GM19240 (cell line): ENCODE measurements at regions not wholly inside any gene's neighbourhood (a gene's known extent, or its start where the extent isn't known, plus 50 kb on each side); places are given as distances from the start of the nearest gene placed in this dataset.

Experiments
- DNase-seq: peaks from one replicate; pipeline ENCODE4 v3.0.0; 2011; ENCODE audit warnings: low spot score; ENCODE audit not compliant: insufficient read length

GRCh38 chr18:22624176-22624575 is 206.5 kb upstream of the CTAGE1 start:
- no peak for DNase-seq

GRCh38 chr18:22625406-22625805 is 207.7 kb upstream of the CTAGE1 start:
- no peak for DNase-seq

- DNase-seq, result no peak
These were observed 209.1 kb upstream of the CTAGE1 start for GRCh38 chr18:22626771-22627170.

- no peak for DNase-seq
These were observed 209.8 kb upstream of the CTAGE1 start for GRCh38 chr18:22627506-22627905.

DNA sequence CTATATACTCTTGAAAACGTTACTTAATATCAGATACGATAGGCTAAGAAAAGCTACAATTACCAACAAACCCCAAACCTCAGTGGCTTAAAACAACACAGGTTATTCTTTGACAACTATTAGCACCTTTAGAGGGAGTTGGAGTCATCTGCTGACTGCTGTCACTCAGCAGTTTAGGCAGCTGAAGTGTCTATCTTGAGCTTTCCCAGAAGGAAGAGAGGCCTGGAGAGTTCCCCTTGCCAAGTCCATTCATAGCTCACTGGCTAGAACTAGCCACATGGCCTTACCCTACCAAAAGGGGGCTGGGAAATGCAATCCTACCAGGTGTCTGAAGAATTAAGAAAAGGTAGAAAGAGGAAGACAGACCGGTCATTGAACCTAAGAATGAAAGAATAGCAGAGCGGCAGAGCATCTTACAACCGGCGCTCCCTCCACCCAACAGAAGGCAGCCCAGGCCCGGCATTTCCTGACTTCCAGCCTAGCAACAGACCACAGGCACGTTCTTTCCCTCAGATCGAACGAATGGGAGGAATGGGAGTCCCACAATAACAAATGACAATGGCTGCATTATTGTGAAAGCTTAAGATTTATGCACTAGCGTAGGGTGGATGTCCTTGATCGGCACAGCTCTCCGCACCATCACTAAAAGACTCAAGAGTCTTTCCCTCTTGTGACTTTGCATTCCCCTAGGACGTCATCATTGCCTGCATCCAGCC is 211.2 kb upstream of the CTAGE1 start:
- DNase-seq, result no peak

DNA sequence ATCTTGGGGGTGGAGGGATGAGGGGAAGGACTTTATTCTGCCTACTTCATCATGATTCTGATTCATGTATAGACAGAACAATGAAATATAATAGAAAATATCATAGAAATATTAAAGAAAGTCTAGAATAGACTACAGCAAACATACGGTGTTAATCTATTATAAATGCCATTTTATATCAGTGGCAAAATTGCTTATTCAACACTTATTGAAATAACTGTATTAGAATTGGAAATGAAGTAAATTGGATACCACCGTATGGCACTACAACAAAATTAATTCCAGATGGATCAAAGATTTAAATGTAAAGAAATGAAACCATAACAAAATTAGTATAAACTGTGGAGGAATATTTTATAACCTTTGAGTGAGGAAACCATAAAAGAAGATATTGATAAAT is 213.3 kb upstream of the CTAGE1 start:
- DNase-seq, result no peak

GRCh38 chr18:22632191-22632590 is 214.5 kb upstream of the CTAGE1 start:
- no peak for DNase-seq

DNA sequence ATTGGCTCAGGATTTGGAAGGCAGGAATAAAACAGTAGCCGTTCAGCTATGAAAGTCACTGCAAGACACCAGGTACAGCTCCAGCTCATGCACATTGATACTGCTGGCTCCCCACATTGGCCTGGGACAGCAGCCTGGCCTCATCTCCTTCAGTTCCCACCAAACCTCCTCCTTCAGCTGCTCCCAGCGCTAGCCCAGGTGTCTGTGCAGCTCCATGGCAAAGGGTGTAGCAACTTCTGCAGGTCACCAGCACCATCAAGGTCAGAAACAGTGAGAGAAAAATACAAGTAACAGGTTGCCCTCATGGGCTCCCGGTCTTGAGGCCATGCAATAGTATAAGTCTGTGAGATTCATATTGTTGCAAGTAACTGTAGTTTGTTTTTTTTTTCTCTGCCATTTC is 216.7 kb upstream of the CTAGE1 start:
- DNase-seq, result no peak

GRCh38 chr18:22637787-22638186 is 220.1 kb upstream of the CTAGE1 start:
- DNase-seq, result no peak

- no peak for DNase-seq
These were observed 221.3 kb upstream of the CTAGE1 start for GRCh38 chr18:22639026-22639463.

GRCh38 chr18:22639561-22639960 is 221.8 kb upstream of the CTAGE1 start:
- DNase-seq, result no peak

GRCh38 chr18:22640281-22640842 is 222.6 kb upstream of the CTAGE1 start:
- no peak for DNase-seq

- no peak for DNase-seq
These were observed 224.2 kb upstream of the CTAGE1 start for GRCh38 chr18:22641958-22642357.

DNA sequence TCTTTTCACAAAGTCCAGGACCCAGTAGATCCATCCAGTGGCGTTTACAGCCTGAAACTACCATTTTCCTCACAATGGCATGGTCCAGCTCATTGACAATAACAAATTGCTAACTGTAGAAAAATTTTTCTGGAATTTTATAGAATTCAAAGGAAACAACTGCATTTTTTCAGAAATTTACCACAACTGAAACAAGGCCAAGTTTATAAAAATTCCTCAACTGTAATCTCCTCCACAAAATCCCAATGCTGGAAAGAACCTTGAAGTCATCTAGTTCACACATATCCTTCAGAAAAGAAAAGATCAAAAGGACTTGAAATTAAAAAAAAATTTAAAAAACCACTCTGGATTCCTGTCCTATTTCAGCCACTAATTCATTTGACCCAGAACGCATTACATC is 226.0 kb upstream of the CTAGE1 start:
- DNase-seq, result no peak

DNA sequence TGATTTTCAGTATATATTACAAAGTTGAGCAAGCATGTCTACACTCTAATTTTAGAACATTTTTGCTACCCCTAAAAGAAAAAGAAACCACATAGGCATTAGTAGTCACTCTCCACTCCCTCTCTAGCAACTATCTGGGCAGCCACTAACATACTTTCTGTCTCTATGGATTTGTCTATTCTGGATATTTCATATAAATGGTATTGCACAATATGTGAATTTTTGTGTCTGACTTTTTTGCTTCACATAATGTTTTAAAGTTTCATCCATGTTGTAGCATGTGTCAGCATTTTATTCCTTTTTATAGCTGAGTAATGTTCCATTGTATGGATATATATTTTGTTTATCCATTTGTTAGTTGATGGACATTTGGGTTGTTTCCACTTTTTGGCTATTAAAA is 232.5 kb upstream of the CTAGE1 start:
- no peak for DNase-seq

DNA sequence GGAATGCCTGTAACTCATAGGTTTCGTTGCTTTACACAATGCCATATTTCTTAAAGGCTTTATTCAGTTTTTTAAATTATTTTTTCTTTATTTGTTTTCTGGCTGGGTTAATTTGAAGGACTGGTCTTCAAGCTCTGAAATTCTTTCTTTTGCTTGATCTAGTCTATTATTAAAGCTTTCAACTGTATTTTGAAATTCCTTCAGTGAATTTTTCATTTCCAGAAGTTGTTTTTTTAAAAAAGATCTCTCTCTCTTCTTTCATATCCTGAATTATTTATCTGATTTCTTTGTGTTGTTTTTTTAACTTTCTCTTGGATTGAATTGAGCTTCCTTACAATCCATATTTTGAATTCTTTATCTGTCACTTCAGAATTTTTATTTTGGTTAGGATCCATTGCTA is 239.9 kb upstream of the CTAGE1 start:
- no peak for DNase-seq

GRCh38 chr18:22658318-22658717 is 240.6 kb upstream of the CTAGE1 start:
- DNase-seq, result no peak

DNA sequence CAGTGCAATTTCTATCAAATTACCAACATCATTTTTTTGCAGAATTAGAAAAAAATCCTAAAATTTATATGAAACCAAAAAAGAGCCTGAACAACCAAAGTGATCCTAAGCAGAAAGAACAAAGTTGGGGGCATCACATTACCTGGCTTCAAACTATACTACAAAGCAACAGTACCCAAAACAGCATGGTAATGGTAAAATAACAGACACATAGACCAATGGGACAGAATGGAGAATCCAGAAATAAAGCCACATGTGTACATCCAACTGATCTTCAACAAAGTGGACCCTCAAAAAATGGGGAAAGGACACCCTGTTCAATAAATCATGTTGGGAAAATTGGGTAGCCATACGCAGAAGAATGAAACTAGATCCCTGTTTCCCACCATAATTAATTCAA is 245.7 kb upstream of the CTAGE1 start:
- DNase-seq, result no peak

DNA sequence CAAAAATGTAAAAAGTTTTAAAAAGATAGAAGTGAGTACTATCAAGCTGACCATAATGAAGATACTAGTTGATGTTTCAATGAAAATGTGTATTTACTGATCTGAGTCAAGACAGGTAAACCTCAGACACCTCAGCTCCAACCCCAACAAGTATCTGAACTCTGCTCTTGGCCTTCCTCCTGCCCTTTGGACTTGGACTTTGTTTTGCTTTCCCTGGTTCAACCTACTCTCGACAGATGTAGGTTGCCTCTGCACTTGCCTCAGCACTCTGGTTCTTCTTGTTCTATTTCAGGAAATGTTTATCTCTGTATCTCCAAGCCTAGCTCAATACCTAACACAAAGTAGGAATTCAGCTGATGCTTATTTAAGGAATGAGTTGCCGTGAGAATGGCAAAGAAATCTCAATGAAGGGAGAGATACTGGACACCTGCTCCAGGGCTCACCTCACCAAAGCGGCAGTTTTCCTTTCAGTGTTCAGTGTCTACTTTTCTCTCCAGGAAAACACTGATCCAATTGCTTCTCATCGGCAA is 248.8 kb upstream of the CTAGE1 start:
- no peak for DNase-seq

DNA sequence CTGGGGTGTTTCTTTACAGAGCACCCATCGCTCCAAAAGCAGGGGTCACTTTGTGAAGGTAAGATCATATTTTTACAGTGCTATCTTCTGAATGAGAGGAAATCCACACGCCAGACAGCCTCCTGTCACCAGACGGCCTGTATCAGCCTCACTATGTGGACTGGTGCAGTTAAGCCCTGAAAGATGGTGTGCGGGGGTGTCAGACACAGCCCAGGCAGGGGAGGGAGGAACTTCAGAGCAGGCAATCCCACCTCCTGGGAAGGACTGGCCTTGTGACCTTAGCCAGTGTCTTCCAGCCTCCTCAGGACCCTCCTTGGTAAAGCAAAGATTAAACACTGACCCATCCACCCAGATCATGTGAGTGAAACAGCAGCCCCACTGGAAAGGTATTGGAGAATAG is 249.4 kb upstream of the CTAGE1 start:
- no peak for DNase-seq

- DNase-seq, result no peak
These were observed 250.1 kb upstream of the CTAGE1 start for GRCh38 chr18:22667616-22668422.

DNA sequence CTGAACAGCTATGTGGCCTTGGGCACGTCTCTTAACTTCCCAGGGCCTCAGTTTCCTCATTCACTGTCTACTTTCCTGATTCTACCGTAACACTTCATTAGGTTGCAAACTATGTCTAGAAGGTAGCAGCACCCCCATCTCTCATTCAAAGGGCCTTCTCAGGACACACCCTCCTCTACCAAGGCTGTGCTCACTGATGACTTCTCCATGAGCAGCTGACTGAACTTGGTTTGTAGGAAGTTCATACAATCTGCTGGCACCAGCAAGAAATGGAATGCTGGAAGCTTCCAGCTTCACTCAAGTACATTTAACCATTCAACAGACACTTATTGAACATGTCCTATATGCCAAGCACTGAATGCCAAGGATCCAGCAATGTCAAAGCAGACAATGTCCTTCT is 250.8 kb upstream of the CTAGE1 start:
- DNase-seq, result no peak
